Neutrophil (primary cell): ENCODE measurements at regions not wholly inside any gene's neighbourhood (a gene's known extent, or its start where the extent isn't known, plus 50 kb on each side); places are given as distances from the start of the nearest gene placed in this dataset.
"Not testable (repeated sequence)": the region's sequence is repeated elsewhere in the genome, so short reads cannot be mapped to it uniquely, and the experiment has no call there.

Source experiments
- H3K27ac ChIP-seq: fragments of 200-600 bp; sonication (generic); 2 replicates; pipeline ENCODE4 v1.5.1; 2016; ENCODE audit warnings: mild to moderate bottlenecking, moderate library complexity
- H3K27me3 ChIP-seq: fragments of 200-600 bp; sonication (generic); 2 replicates; pipeline ENCODE4 v1.6.0; 2016; ENCODE audit warnings: mild to moderate bottlenecking
- H3K36me3 ChIP-seq: fragments of 200-600 bp; sonication (generic); 2 replicates; pipeline ENCODE4 v1.5.1; 2017
- H3K4me1 ChIP-seq, 2 experiments: fragments of 200-600 bp in 1 of 2; sonication (generic) in 1 of 2; 1 replicate in 1 of 2; 2 replicates in 1 of 2; pipeline versions ENCODE4 v1.5.1 to v1.6.1; 2013 to 2016; ENCODE audit warnings: low read depth in 1 of 2, low read length in 1 of 2, mild to moderate bottlenecking in 1 of 2, moderate library complexity in 1 of 2; ENCODE audit not compliant: control insufficient read depth in 1 of 2, insufficient read depth in 1 of 2
- H3K4me3 ChIP-seq, 2 experiments: fragments of 200-600 bp in 1 of 2; sonication (generic) in 1 of 2; 1 replicate in 1 of 2; 2 replicates in 1 of 2; pipeline ENCODE4 v1.5.1; 2013 to 2016; ENCODE audit warnings: low read depth in 1 of 2, low read length in 1 of 2, mild to moderate bottlenecking in 1 of 2, moderate library complexity in 1 of 2
- H3K9me3 ChIP-seq: fragments of 200-600 bp; sonication (generic); 2 replicates; pipeline ENCODE4 v1.5.1; 2016
- CTCF ChIP-seq: fragments of 200-600 bp; sonication (generic); IDR thresholded peaks from 2 replicates; pipeline ENCODE4 v1.5.1; 2016; ENCODE audit warnings: antibody characterized with exemption

DNA sequence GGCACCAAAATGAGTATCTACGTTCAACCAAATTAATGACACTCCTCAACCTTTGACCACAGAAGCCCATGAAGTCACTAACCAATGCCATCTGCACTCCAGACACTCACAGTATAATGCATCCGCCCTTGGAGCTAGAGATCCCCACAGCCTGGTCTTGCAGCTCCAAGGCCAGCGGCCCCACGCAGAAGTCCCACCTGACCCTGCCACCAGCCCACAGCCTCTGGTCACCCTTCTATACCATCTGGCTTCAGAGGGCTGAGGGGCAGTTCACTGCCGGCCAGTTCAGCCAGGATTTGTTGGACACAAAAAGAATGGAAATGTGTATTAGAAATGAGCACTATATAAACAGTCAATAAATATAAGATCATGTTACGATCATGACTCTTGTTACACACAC is 211.2 kb downstream of the RRAGC start:
- Histone ChIP-seq H3K4me3 (no peak overlapping the region), H3K4me1 (no peaks in the 10 kb centered on the region), H3K9me3 (no peaks in the 10 kb centered on the region), H3K27me3 (peaks cover 16% of the 10 kb centered on the region), H3K36me3 (no peaks in the 10 kb centered on the region), H3K27ac (no peak overlapping the region)
- TF ChIP-seq CTCF: no peak

- peaks cover 16% of the 10 kb centered on the region for H3K27me3 ChIP-seq
- not testable (repeated sequence) for H3K36me3 ChIP-seq, H3K4me1 ChIP-seq, H3K4me3 ChIP-seq, H3K9me3 ChIP-seq, H3K27ac ChIP-seq
These were observed 212.2 kb downstream of the RRAGC start for GRCh38 chr1:38647341-38647740.

GRCh38 chr1:38644092-38644491 is 215.5 kb downstream of the RRAGC start:
- Histone ChIP-seq H3K4me1 (no peaks in the 10 kb centered on the region), H3K4me3 (no peak overlapping the region), H3K27me3 (peaks cover 13% of the 10 kb centered on the region), H3K9me3 (no peaks in the 10 kb centered on the region), H3K27ac (no peak overlapping the region), H3K36me3 (no peaks in the 10 kb centered on the region)
- no peak for TF ChIP-seq CTCF

DNA sequence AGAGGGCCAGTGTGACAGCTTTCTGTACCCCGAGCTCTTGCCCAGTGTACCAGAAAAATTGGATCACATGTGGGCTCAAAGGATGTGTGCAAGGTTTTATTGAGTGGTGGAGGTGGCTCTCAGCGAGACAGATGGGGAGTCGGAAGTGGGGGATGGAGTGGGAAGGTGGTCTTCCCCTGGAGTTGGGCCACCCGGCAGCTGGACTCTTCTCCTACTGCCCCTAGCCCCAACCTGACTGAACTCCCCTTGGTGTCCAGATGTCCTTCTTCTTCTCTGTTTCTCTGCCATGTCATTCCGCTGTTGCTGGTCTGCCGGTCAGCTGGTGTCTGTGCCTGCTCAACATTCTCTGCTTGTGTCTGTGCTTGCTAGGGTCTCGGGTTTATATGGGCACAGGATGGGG is 217.9 kb downstream of the RRAGC start:
- H3K27ac ChIP-seq: no peak overlapping the region
- no peaks in the 10 kb centered on the region for H3K36me3 ChIP-seq
- TF ChIP-seq CTCF: no peak
- H3K27me3 ChIP-seq: peaks cover 32% of the 10 kb centered on the region
- no peaks in the 10 kb centered on the region for H3K4me1 ChIP-seq
- no peaks in the 10 kb centered on the region for H3K9me3 ChIP-seq
- H3K4me3 ChIP-seq: no peak overlapping the region

DNA sequence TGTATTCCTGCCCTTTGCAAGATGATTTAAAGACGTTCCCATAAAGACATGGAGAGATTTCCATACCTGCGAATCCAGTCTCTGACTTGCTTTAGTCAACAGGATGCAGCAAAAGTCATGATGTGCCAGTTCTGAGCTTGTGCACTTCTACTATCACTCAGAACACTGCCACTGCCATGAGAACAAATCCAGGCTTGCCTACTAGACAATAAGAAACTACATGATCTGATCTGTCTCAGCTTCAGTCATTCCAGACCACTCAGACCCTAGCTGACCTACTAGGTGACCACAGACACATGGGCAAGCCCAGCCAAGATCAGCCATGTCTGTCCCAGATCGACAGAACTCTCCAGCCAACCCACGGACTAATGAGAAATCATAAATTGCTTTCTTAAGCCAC is 219.2 kb downstream of the RRAGC start:
- Histone ChIP-seq H3K4me1 (no peaks in the 10 kb centered on the region), H3K27ac (no peak overlapping the region), H3K9me3 (no peaks in the 10 kb centered on the region), H3K36me3 (no peaks in the 10 kb centered on the region), H3K4me3 (no peak overlapping the region), H3K27me3 (peaks cover 43% of the 10 kb centered on the region)
- no peak for TF ChIP-seq CTCF

GRCh38 chr1:38628241-38628640 is 231.3 kb downstream of the RRAGC start:
- H3K4me1 ChIP-seq: no peaks in the 10 kb centered on the region
- peaks cover 33% of the 10 kb centered on the region for H3K27me3 ChIP-seq
- H3K27ac ChIP-seq: no peak overlapping the region
- no peak overlapping the region for H3K4me3 ChIP-seq
- H3K9me3 ChIP-seq: no peaks in the 10 kb centered on the region
- no peaks in the 10 kb centered on the region for H3K36me3 ChIP-seq
- no peak for TF ChIP-seq CTCF
